ENCODE measurements at regions not wholly inside any gene's neighbourhood (a gene's known extent, or its start where the extent isn't known, plus 50 kb on each side); places are given as distances from the start of the nearest gene placed in this dataset.

DNA sequence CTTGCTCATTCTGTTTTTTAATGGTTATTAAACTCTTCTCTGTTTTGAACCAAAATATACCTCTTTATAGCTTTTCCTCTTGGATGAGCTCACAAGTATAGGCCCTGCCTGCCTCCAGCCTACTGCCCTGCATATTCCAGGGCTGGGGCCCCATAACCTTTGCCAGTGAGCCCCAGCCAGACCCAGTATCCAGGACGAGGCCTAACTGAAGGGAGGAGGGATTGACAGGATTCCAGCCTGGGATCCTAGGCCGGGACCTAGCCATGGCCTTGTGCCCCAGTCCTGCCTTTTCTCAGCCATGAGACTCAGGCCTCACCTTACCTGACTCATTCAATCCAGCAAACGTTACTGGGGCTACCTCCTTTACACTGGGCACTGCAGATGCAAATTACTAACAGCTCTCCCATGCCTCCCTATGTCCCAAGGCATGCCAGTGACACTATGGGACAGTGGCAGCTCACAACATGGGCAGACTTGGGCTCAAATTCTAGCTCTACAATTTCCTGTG lies 159.2 kb downstream of the DDX1 start:
- Mint-ChIP-seq H3K4me1 (ENCODE audit: low read depth, unreplicated experiment) (no peaks in the 10 kb centered on the region), H3K36me3 (ENCODE audit: insufficient read depth, unreplicated experiment) (no peaks in the 10 kb centered on the region), H3K27ac (ENCODE audit: unreplicated experiment) (no peak overlapping the region), H3K4me3 (ENCODE audit: low read depth, unreplicated experiment) (no peak overlapping the region), H3K9me3 (ENCODE audit: low read depth, unreplicated experiment) (no peaks in the 10 kb centered on the region), H3K27me3 (ENCODE audit: unreplicated experiment) (peaks cover 55% of the 10 kb centered on the region)
- CTCF ChIA-PET: no interaction called here
- DNase-seq: no peak
- no TSS peak for BruUV-seq (replicated peaks)
- TF ChIP-seq, protein P1, sequence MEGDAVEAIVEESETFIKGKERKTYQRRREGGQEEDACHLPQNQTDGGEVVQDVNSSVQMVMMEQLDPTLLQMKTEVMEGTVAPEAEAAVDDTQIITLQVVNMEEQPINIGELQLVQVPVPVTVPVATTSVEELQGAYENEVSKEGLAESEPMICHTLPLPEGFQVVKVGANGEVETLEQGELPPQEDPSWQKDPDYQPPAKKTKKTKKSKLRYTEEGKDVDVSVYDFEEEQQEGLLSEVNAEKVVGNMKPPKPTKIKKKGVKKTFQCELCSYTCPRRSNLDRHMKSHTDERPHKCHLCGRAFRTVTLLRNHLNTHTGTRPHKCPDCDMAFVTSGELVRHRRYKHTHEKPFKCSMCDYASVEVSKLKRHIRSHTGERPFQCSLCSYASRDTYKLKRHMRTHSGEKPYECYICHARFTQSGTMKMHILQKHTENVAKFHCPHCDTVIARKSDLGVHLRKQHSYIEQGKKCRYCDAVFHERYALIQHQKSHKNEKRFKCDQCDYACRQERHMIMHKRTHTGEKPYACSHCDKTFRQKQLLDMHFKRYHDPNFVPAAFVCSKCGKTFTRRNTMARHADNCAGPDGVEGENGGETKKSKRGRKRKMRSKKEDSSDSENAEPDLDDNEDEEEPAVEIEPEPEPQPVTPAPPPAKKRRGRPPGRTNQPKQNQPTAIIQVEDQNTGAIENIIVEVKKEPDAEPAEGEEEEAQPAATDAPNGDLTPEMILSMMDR (IDR thresholded peaks at IDR 0.05; ENCODE audit: unreplicated experiment): no peak
- intact Hi-C loops (cut with micrococcal nuclease; ENCODE audit: unreplicated experiment): no loop called here

DNA sequence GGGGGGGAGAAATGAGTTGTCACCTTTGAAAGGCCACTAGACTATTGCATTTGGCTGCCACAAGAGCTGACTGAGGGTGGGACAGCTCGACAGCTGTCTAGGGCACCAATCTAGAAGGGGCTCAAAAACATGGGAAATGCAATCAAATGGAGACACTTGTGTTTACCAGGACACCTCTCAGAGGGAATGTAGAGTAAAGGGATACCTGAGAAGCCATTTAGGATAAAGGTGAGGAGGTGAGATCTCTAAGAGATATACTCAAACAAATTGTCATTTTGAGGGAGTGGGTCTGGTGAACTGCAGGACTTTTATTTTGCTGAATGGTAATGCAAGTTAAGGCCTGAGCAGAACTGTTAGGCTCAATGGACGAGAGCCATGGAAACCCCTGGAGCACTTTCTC lies 159.8 kb downstream of the DDX1 start:
- Mint-ChIP-seq H3K27ac (ENCODE audit: unreplicated experiment) (no peak overlapping the region), H3K36me3 (ENCODE audit: insufficient read depth, unreplicated experiment) (no peaks in the 10 kb centered on the region), H3K9me3 (ENCODE audit: low read depth, unreplicated experiment) (no peaks in the 10 kb centered on the region), H3K4me1 (ENCODE audit: low read depth, unreplicated experiment) (no peaks in the 10 kb centered on the region), H3K27me3 (ENCODE audit: unreplicated experiment) (peaks cover 55% of the 10 kb centered on the region), H3K4me3 (ENCODE audit: low read depth, unreplicated experiment) (no peak overlapping the region)
- CTCF ChIA-PET: no interaction called here
- TF ChIP-seq, protein P1 (IDR thresholded peaks at IDR 0.05; ENCODE audit: unreplicated experiment): no peak
- intact Hi-C loops (cut with micrococcal nuclease; ENCODE audit: unreplicated experiment): no loop called here
- no peak for DNase-seq
- BruUV-seq (replicated peaks): no TSS peak

DNA sequence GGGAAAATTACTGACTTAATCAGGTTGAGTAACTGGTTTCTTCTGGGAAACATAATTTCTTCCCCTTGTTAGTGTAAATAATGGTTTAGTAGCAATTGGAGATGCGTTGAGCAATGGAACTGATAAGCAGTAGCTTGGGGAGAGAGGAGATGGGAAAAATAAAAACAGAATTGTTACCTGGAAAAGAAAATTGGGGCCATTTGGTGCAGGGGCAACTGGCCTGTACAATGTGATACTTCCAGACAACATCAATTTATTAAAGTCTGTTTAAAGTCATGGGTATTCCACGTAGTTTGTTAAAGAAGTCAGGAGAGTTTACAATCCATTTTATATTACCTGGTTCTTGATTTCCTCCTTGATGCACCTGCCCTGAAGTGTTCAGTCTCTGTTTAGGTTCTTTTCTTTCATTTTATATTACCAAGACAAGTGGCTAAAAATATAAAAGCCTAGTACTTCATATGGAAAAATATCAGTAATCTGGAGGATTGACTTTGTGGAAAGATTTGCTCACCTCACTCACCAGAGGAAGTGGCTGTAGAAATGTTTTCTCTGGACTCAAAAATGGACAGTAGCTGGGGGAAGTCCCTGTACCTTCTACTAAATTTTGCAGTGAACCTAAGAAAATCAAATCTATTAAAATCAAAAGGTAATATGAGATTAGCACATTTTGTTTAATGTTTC lies 161.0 kb downstream of the DDX1 start:
- CTCF ChIA-PET: no interaction called here
- no peak for DNase-seq
- TF ChIP-seq, protein P1 (IDR thresholded peaks at IDR 0.05; ENCODE audit: unreplicated experiment): no peak
- no TSS peak for BruUV-seq (replicated peaks)
- no peaks in the 10 kb centered on the region for H3K4me1 Mint-ChIP-seq (ENCODE audit: low read depth, unreplicated experiment)
- no peak overlapping the region for H3K27ac Mint-ChIP-seq (ENCODE audit: unreplicated experiment)
- H3K36me3 Mint-ChIP-seq (ENCODE audit: insufficient read depth, unreplicated experiment): no peaks in the 10 kb centered on the region
- intact Hi-C loops (cut with micrococcal nuclease; ENCODE audit: unreplicated experiment): no loop called here
- H3K9me3 Mint-ChIP-seq (ENCODE audit: low read depth, unreplicated experiment): no peaks in the 10 kb centered on the region
- H3K27me3 Mint-ChIP-seq (ENCODE audit: unreplicated experiment): peaks cover 55% of the 10 kb centered on the region
- no peak overlapping the region for H3K4me3 Mint-ChIP-seq (ENCODE audit: low read depth, unreplicated experiment)

DNA sequence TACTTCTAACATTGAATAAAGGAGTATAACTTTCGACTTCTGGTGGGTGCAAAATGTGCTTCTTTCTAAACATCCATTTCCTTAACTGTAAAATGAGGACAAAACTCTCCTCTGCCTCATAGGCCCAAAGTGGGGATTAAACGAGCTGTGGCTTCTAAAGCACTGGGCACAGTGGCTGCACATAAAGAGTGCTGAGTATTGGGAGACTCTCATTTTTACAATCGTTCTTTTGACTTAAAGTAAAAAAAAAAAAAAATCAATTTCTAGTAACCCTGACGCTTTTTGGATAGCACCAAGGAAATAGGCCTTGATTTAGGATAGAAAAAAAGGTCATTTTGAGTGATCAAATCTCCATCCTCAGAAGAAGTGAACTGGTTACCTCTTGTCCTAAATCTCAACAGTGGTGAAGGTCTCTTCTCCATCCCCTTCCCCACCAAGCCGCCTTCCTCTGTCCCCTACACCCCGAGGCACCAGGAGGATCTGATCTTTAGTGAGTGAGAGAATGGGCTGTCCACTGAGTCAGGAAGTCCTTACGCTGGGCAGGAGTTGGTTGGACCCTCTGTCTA lies 161.6 kb downstream of the DDX1 start:
- no peak for DNase-seq
- Mint-ChIP-seq H3K36me3 (ENCODE audit: insufficient read depth, unreplicated experiment) (no peaks in the 10 kb centered on the region), H3K9me3 (ENCODE audit: low read depth, unreplicated experiment) (no peaks in the 10 kb centered on the region), H3K27me3 (ENCODE audit: unreplicated experiment) (peaks cover 61% of the 10 kb centered on the region), H3K4me3 (ENCODE audit: low read depth, unreplicated experiment) (no peak overlapping the region), H3K27ac (ENCODE audit: unreplicated experiment) (no peak overlapping the region), H3K4me1 (ENCODE audit: low read depth, unreplicated experiment) (no peaks in the 10 kb centered on the region)
- intact Hi-C loops (cut with micrococcal nuclease; ENCODE audit: unreplicated experiment): no loop called here
- no TSS peak for BruUV-seq (replicated peaks)
- TF ChIP-seq, protein P1 (IDR thresholded peaks at IDR 0.05; ENCODE audit: unreplicated experiment): no peak
- CTCF ChIA-PET: no interaction called here

Data from Calu3 (cell line).